ENCODE measurements at regions not wholly inside any gene's neighbourhood (a gene's known extent, or its start where the extent isn't known, plus 50 kb on each side); places are given as distances from the start of the nearest gene placed in this dataset.

DNA sequence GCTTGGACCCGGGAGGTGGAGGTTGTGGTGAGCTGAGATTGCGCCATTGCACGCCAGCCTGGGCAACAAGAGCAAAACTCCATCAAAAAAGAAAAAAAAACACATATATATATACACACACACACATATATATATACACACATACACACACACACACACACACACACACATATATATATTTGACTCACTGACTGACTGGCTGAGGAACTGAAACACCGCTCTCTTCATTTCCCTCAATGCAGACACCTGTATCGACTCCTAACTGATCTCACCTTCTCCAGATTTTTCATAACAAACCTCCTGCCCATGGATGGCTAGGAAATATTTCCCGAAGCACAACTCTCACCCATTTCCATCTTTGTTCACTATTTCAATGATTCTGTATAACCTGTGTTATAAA is 140.7 kb upstream of the ANO3 start:
- Histone ChIP-seq H3K9me3 (no peaks in the 10 kb centered on the region), H3K4me2 (no peak overlapping the region), H3K27ac (ENCODE audit: low read depth in 2 of 2, low read length in 1 of 2) (no peak overlapping the region), H4K20me1 (ENCODE audit: insufficient read depth) (no peaks in the 10 kb centered on the region), H3F3A (replicated peaks; ENCODE audit: insufficient read depth) (peaks cover 10% of the 10 kb centered on the region), H3K79me2 (ENCODE audit: insufficient read depth) (no peaks in the 10 kb centered on the region), H3K9ac (no peak overlapping the region), H3K4me3 (ENCODE audit: low read depth in 2 of 2, low read length in 1 of 2) (no peak overlapping the region), H3K4me1 (ENCODE audit: control insufficient read depth in 1 of 2, insufficient read depth in 2 of 2, low read depth in 1 of 2, low read length in 1 of 2) (peaks cover 5 to 10% of the 10 kb centered on the region in 2 experiments; a peak in 1 of 4 replicates), H3K9me2 (no peaks in the 10 kb centered on the region), H2AFZ (ENCODE audit: low read depth) (no peak overlapping the region), H3K27me3 (ENCODE audit: insufficient read depth) (no peaks in the 10 kb centered on the region), H3K36me3 (replicated peaks in 1 of 2; ENCODE audit: control insufficient read depth in 1 of 2, insufficient read depth in 2 of 2, low read length in 1 of 2) (no peaks in the 10 kb centered on the region)
- CTCF ChIA-PET = no interaction called here
- DNase-seq = no peak
- no peak for TF ChIP-seq RXRA (IDR thresholded peaks at IDR 0.05; ENCODE audit: borderline replicate concordance, low read depth)
- 86% methylated on average over 6 of the region's 6 CpGs for WGBS (ENCODE audit: low lambda C conversion rate)
- POLR2A ChIA-PET = no interaction called here

DNA sequence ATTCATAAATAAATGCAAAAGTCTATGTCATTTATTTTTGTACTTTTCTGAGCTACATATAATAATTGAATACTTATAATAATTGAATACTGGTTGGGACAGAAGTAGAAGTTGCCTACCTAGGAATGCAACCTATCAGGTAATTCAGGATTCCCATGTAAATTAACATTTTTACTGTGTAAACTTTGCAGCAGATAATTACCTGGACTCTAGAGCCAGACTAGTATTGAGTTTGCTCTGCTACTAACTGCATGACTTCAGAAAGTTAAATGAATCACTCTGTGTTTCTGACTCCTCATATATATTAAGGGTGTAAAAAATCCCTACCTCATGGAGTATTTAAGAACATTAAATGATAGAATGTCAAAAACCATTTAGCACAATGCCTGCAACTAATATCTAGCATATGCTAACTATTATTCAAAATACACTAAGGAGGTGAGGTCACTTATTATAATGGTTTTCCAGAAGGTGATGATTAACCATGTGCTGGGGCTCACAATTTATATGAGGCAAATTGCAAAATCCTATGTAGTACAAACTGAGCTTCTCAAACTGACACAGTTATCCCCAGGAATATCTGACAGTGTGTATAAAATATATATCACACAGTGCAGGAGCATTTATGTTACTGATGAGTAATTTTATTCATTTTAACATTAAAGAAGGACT is 138.1 kb upstream of the ANO3 start:
- no peaks in the 10 kb centered on the region for H3K36me3 ChIP-seq (replicated peaks in 1 of 2; ENCODE audit: control insufficient read depth in 1 of 2, insufficient read depth in 2 of 2, low read length in 1 of 2)
- no peaks in the 10 kb centered on the region for H3K9me2 ChIP-seq
- no peaks in the 10 kb centered on the region for H3K27me3 ChIP-seq (ENCODE audit: insufficient read depth)
- peaks cover 0 to 3% of the 10 kb centered on the region in 2 experiments; a peak in 1 of 4 replicates for H3K4me1 ChIP-seq (ENCODE audit: control insufficient read depth in 1 of 2, insufficient read depth in 2 of 2, low read depth in 1 of 2, low read length in 1 of 2)
- H3K9me3 ChIP-seq = no peaks in the 10 kb centered on the region
- TF ChIP-seq, protein P1, sequence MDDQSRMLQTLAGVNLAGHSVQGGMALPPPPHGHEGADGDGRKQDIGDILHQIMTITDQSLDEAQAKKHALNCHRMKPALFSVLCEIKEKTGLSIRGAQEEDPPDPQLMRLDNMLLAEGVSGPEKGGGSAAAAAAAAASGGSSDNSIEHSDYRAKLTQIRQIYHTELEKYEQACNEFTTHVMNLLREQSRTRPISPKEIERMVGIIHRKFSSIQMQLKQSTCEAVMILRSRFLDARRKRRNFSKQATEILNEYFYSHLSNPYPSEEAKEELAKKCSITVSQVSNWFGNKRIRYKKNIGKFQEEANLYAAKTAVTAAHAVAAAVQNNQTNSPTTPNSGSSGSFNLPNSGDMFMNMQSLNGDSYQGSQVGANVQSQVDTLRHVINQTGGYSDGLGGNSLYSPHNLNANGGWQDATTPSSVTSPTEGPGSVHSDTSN (IDR thresholded peaks at IDR 0.05) = peak; percentile 33; the same call in 1 of the 2 replicates
- no peak for TF ChIP-seq EP300 (IDR thresholded peaks at IDR 0.05; ENCODE audit: borderline replicate concordance in 1 of 2, low read depth in 1 of 2, low read length in 1 of 2)
- no peak for TF ChIP-seq FOSL2 (IDR thresholded peaks at IDR 0.05; ENCODE audit: borderline replicate concordance, low read depth)
- TF ChIP-seq TCF12 (IDR thresholded peaks at IDR 0.05) = peak; percentile 48; the same call in 1 of the 2 replicates
- CTCF ChIA-PET = interaction anchor here (1.6 kb wide), 1 partner anchor 12 kb away, joined by 3 read pairs; no protein-coding TSS in a partner anchor
- peaks cover 10% of the 10 kb centered on the region for H3F3A ChIP-seq (replicated peaks; ENCODE audit: insufficient read depth)
- no peak overlapping the region; a peak in 1 of 4 replicates for H3K27ac ChIP-seq (ENCODE audit: low read depth in 2 of 2, low read length in 1 of 2)
- H3K4me2 ChIP-seq = no peak overlapping the region
- no peaks in the 10 kb centered on the region for H3K79me2 ChIP-seq (ENCODE audit: insufficient read depth)
- H3K9ac ChIP-seq = no peak overlapping the region
- DNase-seq = no peak
- H3K4me3 ChIP-seq (ENCODE audit: low read depth in 2 of 2, low read length in 1 of 2) = no peak overlapping the region
- H2AFZ ChIP-seq (ENCODE audit: low read depth) = no peak overlapping the region
- POLR2A ChIA-PET = no interaction called here
- no peaks in the 10 kb centered on the region for H4K20me1 ChIP-seq (ENCODE audit: insufficient read depth)

DNA sequence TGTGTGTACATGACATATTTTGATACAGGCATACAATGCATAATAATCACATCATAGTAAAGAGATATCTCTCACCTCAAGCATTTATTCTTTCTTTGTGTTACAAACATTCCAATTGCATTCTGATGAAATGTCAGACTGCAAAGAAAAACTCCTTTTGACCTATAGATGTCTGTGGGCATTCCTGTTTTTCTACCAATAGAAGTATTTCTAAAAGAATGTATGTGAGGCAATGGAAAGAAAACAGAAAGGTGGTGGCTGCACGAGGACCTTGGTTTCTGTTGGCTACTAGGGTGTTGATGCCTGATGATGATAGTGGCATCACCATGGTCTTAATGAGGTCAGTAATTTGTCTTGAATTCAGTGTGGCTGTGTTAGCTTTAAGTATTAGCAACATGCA is 137.0 kb upstream of the ANO3 start:
- no peak overlapping the region for H3K9ac ChIP-seq
- H4K20me1 ChIP-seq (ENCODE audit: insufficient read depth) = no peaks in the 10 kb centered on the region
- no peak overlapping the region for H3K4me3 ChIP-seq (ENCODE audit: low read depth in 2 of 2, low read length in 1 of 2)
- no peaks in the 10 kb centered on the region for H3K27me3 ChIP-seq (ENCODE audit: insufficient read depth)
- ChIA-PET POLR2A (no interaction called here), CTCF (interaction anchor here (1.0 kb wide), 1 partner anchor 171 kb away, joined by 3 read pairs; no protein-coding TSS in a partner anchor)
- no peaks in the 10 kb centered on the region for H3K79me2 ChIP-seq (ENCODE audit: insufficient read depth)
- 84% methylated on average over 1 of the region's 1 CpG for WGBS (ENCODE audit: low lambda C conversion rate)
- peaks cover 0 to 13% of the 10 kb centered on the region in 2 experiments; a peak in 1 of 4 replicates for H3K4me1 ChIP-seq (ENCODE audit: control insufficient read depth in 1 of 2, insufficient read depth in 2 of 2, low read depth in 1 of 2, low read length in 1 of 2)
- H3K36me3 ChIP-seq (replicated peaks in 1 of 2; ENCODE audit: control insufficient read depth in 1 of 2, insufficient read depth in 2 of 2, low read length in 1 of 2) = no peaks in the 10 kb centered on the region
- H3K27ac ChIP-seq (ENCODE audit: low read depth in 2 of 2, low read length in 1 of 2) = peak overlapping the region in 1 of 2 experiments; percentile 59; a peak in 2 of 4 replicates
- H3K9me2 ChIP-seq = no peaks in the 10 kb centered on the region
- H2AFZ ChIP-seq (ENCODE audit: low read depth) = peak overlapping the region; percentile 32; the same call in 1 of the 2 replicates
- DNase-seq = no peak
- no peak overlapping the region for H3K4me2 ChIP-seq
- peaks cover 15% of the 10 kb centered on the region for H3F3A ChIP-seq (replicated peaks; ENCODE audit: insufficient read depth)
- H3K9me3 ChIP-seq = no peaks in the 10 kb centered on the region
- TF ChIP-seq, protein P2, sequence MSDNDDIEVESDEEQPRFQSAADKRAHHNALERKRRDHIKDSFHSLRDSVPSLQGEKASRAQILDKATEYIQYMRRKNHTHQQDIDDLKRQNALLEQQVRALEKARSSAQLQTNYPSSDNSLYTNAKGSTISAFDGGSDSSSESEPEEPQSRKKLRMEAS (IDR thresholded peaks at IDR 0.05; ENCODE audit: low read depth) = no peak
- TF ChIP-seq SMC3 (IDR thresholded peaks at IDR 0.05; ENCODE audit: low read depth, low read length) (no peak), RFX5 (IDR thresholded peaks at IDR 0.05; ENCODE audit: low read length) (no peak), RCOR1 (IDR thresholded peaks at IDR 0.05; ENCODE audit: low read length) (no peak), TAF1 (IDR thresholded peaks at IDR 0.05; ENCODE audit: borderline replicate concordance, low read depth, low read length) (no peak), EZH2phosphoT487 (IDR thresholded peaks at IDR 0.05; ENCODE audit: borderline replicate concordance, low read depth) (no peak), TCF12 (IDR thresholded peaks at IDR 0.05) (no peak), GATA2 (CRISPR knock-in tag; IDR thresholded peaks at IDR 0.05) (no peak), RXRA (IDR thresholded peaks at IDR 0.05; ENCODE audit: borderline replicate concordance, low read depth) (no peak), SIN3A (IDR thresholded peaks at IDR 0.05; ENCODE audit: borderline replicate concordance, low read depth, low read length) (no peak), MEF2A (IDR thresholded peaks at IDR 0.05; ENCODE audit: borderline replicate concordance, low read depth) (no peak), FOSL2 (IDR thresholded peaks at IDR 0.05; ENCODE audit: borderline replicate concordance, low read depth) (no peak), TEAD4 (IDR thresholded peaks at IDR 0.05; ENCODE audit: borderline replicate concordance, insufficient read depth) (no peak), FOXM1 (IDR thresholded peaks at IDR 0.05; ENCODE audit: low read depth) (no peak)
- TF ChIP-seq, protein P3, sequence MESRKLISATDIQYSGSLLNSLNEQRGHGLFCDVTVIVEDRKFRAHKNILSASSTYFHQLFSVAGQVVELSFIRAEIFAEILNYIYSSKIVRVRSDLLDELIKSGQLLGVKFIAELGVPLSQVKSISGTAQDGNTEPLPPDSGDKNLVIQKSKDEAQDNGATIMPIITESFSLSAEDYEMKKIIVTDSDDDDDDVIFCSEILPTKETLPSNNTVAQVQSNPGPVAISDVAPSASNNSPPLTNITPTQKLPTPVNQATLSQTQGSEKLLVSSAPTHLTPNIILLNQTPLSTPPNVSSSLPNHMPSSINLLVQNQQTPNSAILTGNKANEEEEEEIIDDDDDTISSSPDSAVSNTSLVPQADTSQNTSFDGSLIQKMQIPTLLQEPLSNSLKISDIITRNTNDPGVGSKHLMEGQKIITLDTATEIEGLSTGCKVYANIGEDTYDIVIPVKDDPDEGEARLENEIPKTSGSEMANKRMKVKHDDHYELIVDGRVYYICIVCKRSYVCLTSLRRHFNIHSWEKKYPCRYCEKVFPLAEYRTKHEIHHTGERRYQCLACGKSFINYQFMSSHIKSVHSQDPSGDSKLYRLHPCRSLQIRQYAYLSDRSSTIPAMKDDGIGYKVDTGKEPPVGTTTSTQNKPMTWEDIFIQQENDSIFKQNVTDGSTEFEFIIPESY (IDR thresholded peaks at IDR 0.05; ENCODE audit: borderline replicate concordance, low read depth) = no peak
- TF ChIP-seq, protein P4, sequence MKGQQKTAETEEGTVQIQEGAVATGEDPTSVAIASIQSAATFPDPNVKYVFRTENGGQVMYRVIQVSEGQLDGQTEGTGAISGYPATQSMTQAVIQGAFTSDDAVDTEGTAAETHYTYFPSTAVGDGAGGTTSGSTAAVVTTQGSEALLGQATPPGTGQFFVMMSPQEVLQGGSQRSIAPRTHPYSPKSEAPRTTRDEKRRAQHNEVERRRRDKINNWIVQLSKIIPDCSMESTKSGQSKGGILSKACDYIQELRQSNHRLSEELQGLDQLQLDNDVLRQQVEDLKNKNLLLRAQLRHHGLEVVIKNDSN (IDR thresholded peaks at IDR 0.05; ENCODE audit: borderline replicate concordance, low read depth) = no peak

Measured in SK-N-SH (cell line).